OCI-LY3 (cell line): ENCODE measurements at regions not wholly inside any gene's neighbourhood (a gene's known extent, or its start where the extent isn't known, plus 50 kb on each side); places are given as distances from the start of the nearest gene placed in this dataset.

Experiments
- H2AFZ ChIP-seq: fragments of 200-600, 300-600 bp; shearing (Covaris generic); 2 replicates; pipeline ENCODE4 v1.6.0; 2014; ENCODE audit warnings: antibody characterized with exemption, low read depth, low read length
- H3K27ac ChIP-seq: fragments of 200-600, 300-600 bp; sonication (generic); 2 replicates; pipeline ENCODE4 v1.5.1; 2014; ENCODE audit warnings: mild to moderate bottlenecking, low read length, moderate library complexity, mixed read lengths
- H3K27me3 ChIP-seq: fragments of 200-600, 300-600 bp; sonication (generic); 2 replicates; pipeline ENCODE4 v1.6.1; 2014; ENCODE audit warnings: low read depth, low read length, mixed read lengths
- H3K36me3 ChIP-seq: fragments of 200-600, 300-600 bp; sonication (generic); replicated peaks from 2 replicates; pipeline ENCODE3; 2014; ENCODE audit warnings: low read depth, low read length, mixed read lengths
- H3K4me1 ChIP-seq: fragments of 300-600, 200-600 bp; sonication (generic); 2 replicates; pipeline ENCODE4 v1.6.1; 2014; ENCODE audit warnings: low read length, mixed read lengths
- H3K4me2 ChIP-seq: fragments of 200-600, 300-600 bp; sonication (generic); 2 replicates; pipeline ENCODE4 v1.6.1; 2014; ENCODE audit warnings: low read length, mixed read lengths
- H3K4me3 ChIP-seq: fragments of 300-600, 200-600 bp; sonication (generic); 2 replicates; pipeline ENCODE4 v1.5.1; 2014; ENCODE audit warnings: antibody characterized with exemption, mild to moderate bottlenecking, low read length, moderate library complexity
- H3K79me2 ChIP-seq: fragments of 300-600, 200-600 bp; shearing (Covaris generic); 2 replicates; pipeline ENCODE4 v1.6.1; 2014; ENCODE audit warnings: mild to moderate bottlenecking, low read length, mixed read lengths
- H3K9ac ChIP-seq: fragments of 300-600, 200-600 bp; shearing (Covaris generic); 2 replicates; pipeline ENCODE4 v1.6.0; 2014; ENCODE audit warnings: mild to moderate bottlenecking, low read length, moderate library complexity
- H3K9me3 ChIP-seq: fragments of 200-600, 300-600 bp; shearing (Covaris generic); 2 replicates; pipeline ENCODE4 v1.6.1; 2014; ENCODE audit warnings: low read length, mixed read lengths; ENCODE audit not compliant: insufficient read depth
- H4K20me1 ChIP-seq: fragments of 200-600, 300-600 bp; sonication (generic); 2 replicates; pipeline ENCODE4 v1.6.1; 2016; ENCODE audit warnings: low read length, mixed read lengths; ENCODE audit not compliant: insufficient read depth
- EZH2phosphoT487 ChIP-seq: fragments of 200-600 bp; shearing (Covaris generic); IDR thresholded peaks from 2 replicates; pipeline ENCODE4 v1.6.1; 2018; ENCODE audit warnings: antibody characterized with exemption, mixed run types, low read depth
- TF ChIP-seq, protein P1 (sequence below): fragments of 200-600, 300-600 bp; sonication (generic); IDR thresholded peaks from 2 replicates; pipeline ENCODE4 v1.5.1; 2014; ENCODE audit warnings: antibody characterized with exemption, low read length, low read depth

DNA sequence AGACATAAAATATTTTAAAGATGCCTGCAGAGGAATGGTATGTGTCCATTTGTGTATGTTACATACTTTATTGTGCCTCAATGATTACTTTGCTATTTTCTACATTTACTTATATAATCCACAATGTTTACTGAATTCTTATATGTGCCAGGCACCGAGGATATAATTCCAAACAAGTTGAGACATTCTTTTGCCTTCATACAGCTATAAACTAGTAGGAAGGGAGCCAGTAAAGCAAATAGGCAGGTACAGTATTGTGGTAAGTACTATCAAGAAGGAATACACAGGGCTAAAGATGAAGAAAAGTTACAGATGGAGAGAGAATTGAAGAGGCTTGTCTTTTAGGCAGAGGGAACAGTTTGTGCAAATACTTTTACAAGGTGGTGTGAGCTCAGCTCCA, 131.6 kb downstream of the DISP1 start:
- H3K4me2 ChIP-seq, result no peak overlapping the region
- no peak overlapping the region for H3K9ac ChIP-seq
- no peak overlapping the region for H3K4me3 ChIP-seq
- no peak for TF ChIP-seq EZH2phosphoT487
- TF ChIP-seq, protein P1, sequence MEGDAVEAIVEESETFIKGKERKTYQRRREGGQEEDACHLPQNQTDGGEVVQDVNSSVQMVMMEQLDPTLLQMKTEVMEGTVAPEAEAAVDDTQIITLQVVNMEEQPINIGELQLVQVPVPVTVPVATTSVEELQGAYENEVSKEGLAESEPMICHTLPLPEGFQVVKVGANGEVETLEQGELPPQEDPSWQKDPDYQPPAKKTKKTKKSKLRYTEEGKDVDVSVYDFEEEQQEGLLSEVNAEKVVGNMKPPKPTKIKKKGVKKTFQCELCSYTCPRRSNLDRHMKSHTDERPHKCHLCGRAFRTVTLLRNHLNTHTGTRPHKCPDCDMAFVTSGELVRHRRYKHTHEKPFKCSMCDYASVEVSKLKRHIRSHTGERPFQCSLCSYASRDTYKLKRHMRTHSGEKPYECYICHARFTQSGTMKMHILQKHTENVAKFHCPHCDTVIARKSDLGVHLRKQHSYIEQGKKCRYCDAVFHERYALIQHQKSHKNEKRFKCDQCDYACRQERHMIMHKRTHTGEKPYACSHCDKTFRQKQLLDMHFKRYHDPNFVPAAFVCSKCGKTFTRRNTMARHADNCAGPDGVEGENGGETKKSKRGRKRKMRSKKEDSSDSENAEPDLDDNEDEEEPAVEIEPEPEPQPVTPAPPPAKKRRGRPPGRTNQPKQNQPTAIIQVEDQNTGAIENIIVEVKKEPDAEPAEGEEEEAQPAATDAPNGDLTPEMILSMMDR, result no peak
- H3K27ac ChIP-seq, result no peak overlapping the region
- H3K79me2 ChIP-seq, result no peaks in the 10 kb centered on the region
- no peak overlapping the region for H2AFZ ChIP-seq
- no peaks in the 10 kb centered on the region for H4K20me1 ChIP-seq
- no peaks in the 10 kb centered on the region for H3K9me3 ChIP-seq
- no peaks in the 10 kb centered on the region for H3K36me3 ChIP-seq
- no peaks in the 10 kb centered on the region for H3K4me1 ChIP-seq
- H3K27me3 ChIP-seq, result peaks cover 4% of the 10 kb centered on the region; the same call in 1 of the 2 replicates

DNA sequence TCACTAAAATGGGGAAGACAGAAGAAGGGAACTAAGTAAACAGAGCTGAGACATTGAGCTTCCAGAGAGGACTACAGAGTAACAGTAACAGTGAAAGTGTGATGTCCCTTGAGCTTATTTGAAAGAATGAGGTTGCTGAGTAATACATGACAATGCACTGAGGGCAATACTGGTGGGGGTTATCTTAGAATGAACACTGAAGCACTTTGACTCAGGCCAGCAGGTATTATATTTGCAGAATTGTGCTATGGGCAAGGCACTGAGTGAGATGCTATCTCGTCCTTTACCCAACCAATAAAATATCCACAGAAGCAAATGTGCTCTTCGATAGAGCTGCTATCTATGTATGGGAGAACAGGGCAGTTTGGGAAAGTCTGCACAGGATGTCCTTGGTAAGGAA, 133.2 kb downstream of the DISP1 start:
- Histone ChIP-seq H4K20me1 (no peaks in the 10 kb centered on the region), H3K4me2 (no peak overlapping the region), H2AFZ (no peak overlapping the region), H3K4me1 (no peaks in the 10 kb centered on the region), H3K36me3 (no peaks in the 10 kb centered on the region), H3K9me3 (no peaks in the 10 kb centered on the region), H3K4me3 (no peak overlapping the region), H3K27ac (no peak overlapping the region), H3K79me2 (no peaks in the 10 kb centered on the region), H3K27me3 (no peaks in the 10 kb centered on the region), H3K9ac (no peak overlapping the region)
- TF ChIP-seq, protein P1, result no peak
- TF ChIP-seq EZH2phosphoT487, result no peak

DNA sequence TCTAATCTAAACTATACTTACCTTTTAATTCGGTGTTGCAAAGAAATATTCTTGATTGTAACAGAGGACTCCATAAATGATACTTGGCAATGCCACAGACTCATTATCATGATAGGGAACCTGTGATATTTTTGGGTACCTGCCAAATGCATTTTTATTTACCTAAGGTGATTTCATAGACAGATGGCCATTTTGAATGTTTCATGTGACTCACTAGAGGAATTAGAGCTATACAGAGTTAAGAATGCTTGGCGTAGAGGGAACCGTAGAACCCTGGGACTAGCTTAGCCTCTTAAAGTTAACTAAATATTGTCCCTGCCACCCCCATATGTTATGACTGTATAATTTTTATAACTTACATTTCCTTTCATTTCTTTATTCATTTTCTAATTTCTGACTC, 136.1 kb downstream of the DISP1 start:
- H3K4me1 ChIP-seq, result no peaks in the 10 kb centered on the region
- H3K36me3 ChIP-seq, result no peaks in the 10 kb centered on the region
- H3K27ac ChIP-seq, result no peak overlapping the region
- TF ChIP-seq EZH2phosphoT487, result no peak
- TF ChIP-seq, protein P1, result no peak
- no peak overlapping the region for H2AFZ ChIP-seq
- no peaks in the 10 kb centered on the region for H3K27me3 ChIP-seq
- H3K4me3 ChIP-seq, result no peak overlapping the region
- no peaks in the 10 kb centered on the region for H3K9me3 ChIP-seq
- no peak overlapping the region for H3K4me2 ChIP-seq
- H3K9ac ChIP-seq, result no peak overlapping the region
- no peaks in the 10 kb centered on the region for H3K79me2 ChIP-seq
- H4K20me1 ChIP-seq, result no peaks in the 10 kb centered on the region

DNA sequence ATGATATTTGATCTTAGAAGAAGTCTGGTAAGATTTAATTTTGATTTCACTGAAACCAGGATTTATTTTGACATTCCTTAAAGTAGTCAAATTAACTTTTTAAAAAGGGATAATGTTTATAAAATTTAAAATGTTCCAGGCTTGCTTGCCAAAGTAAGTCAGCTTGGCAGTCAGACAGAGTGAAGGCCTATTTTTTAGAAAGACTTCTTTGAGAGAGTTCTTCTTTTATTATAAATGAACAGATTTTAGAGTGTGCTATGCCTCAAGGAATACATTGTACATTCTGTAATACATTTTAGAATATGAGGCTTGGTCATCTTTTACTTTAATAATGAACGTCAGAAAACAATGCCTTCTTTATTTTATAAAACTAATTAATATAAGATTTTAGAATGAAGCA, 138.7 kb downstream of the DISP1 start:
- no peaks in the 10 kb centered on the region for H3K4me1 ChIP-seq
- TF ChIP-seq, protein P1, result no peak
- no peak for TF ChIP-seq EZH2phosphoT487

More for the DNA sequence above, 138.7 kb downstream of the DISP1 start:
- Histone ChIP-seq H3K4me2 (no peak overlapping the region), H3K9ac (no peak overlapping the region), H3K9me3 (no peaks in the 10 kb centered on the region), H2AFZ (no peak overlapping the region), H3K36me3 (no peaks in the 10 kb centered on the region), H3K27me3 (no peaks in the 10 kb centered on the region), H3K27ac (no peak overlapping the region), H3K4me3 (no peak overlapping the region), H3K79me2 (no peaks in the 10 kb centered on the region), H4K20me1 (no peaks in the 10 kb centered on the region)
